Fibroblast of skin of left biceps (primary cell): ENCODE measurements at regions not wholly inside any gene's neighbourhood (a gene's known extent, or its start where the extent isn't known, plus 50 kb on each side); places are given as distances from the start of the nearest gene placed in this dataset.
"Not testable (repeated sequence)": the region's sequence is repeated elsewhere in the genome, so short reads cannot be mapped to it uniquely, and the experiment has no call there.

Experiments used
- DNase-seq, 2 experiments: peaks; one replicate each; pipeline ENCODE4 v3.0.0-alpha.2; 2013; ENCODE audit warnings: low read depth in 2 of 2

DNA sequence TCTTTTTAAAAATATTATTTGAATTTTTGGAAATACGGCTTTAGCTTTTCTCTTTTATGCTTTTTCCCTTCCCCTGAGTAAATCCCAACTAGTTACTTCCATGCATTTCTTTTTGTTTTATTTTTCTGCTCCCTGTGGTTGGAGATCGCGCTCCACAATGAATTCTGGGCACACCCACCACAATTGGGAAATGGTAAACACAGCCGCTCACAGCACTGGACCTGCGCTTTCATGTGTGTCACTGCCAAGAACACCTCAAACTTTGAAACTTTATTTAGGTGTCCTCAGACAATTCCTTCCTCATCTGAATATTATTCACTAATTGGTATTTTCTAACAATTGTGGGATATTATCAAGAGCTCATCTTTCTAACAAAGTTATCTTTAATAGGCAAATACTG, 82.8 kb upstream of the TMEM18 start:
- no peak for DNase-seq

DNA sequence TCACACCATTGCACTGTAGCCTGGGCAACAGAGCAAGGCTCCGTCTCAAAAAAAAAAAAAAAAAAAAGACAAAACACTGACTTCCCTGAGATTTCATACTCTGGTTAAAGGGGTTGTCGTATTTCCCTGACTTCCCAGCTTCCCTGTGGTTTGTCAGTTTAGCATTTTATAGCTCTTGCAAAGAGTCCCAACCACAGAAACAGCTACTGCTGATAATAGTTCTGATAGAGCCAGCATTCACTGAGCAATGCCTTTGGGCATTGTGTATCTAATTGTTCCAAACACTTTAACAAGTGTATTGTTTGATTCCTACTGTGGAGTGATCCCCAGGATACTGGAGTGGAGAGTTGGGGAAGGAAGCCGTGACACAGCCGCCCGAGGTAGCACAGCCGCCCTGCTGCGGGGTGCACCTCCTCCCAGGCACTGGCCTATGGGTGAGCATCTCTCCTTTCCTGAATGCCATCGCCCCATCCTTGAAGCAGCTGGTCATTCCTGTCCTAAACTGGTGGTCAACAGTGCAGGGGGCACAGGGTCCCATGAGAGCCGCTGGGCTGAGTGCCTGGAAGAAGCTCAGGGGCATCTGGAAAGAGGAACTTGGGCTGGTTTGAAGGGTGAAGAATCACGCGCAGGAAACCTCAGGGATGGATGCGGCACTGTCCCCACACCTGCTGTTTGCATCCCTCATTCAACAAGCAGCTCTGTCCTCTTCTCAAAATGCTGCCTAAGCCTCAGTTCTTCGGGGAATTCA, 81.0 kb upstream of the TMEM18 start:
- no peak for DNase-seq

DNA sequence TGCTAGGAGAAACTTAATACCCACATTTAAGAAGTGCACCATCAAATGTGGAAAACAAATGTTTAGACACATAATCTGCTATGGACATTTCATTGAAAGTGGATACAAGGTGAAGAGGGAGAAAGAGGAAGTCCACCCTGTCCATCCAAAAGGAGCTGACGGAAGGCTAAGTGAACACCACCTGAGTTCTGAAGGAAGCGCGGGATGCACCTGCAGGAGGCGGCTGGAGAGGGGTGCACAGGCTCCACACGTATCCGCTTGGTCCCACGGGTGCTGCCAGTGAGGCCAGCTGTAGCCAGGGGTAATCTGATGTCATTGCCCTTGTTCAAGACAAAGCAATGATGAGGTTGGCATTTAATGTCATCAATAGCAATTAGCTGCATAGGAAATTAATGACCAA, 75.9 kb upstream of the TMEM18 start:
- no peak for DNase-seq

DNA sequence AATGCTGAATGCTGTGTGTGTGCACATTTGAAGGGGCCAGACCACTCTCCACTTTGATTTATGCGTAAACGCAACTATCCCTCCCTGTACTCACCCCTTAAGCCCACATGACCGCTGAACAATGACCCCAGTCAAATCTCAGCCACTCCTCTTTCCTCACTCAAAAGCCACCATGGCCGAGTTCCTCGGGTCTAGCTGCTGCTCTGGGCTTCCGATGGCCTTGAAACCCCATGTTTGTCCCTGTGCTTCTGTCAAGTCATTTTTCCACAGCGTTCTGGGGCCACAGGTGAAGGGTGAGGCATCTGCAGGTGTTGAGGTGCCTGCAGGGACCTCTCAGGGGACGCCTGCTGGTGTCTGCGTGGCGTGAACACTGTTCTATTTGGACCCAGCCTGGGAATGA, 74.3 kb upstream of the TMEM18 start:
- DNase-seq: no peak

DNA sequence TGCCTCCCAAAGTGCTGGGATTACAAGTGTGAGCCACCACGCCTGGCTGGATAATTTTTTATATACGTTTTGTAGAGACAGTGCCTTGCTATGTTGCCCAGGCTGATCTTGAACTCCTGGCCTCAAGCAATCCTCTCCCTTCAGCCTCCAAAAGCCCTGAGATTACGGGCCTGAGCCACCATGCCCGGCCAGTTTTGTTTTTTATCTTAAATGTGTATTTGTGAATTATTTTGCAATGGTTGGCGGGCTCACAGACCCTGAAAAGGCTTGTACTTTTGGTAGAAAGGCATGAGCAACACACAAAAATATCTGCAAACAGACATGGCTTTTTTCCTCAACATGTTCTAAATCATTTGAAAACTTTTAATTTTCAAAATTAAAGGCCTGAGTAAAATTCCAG, 73.4 kb upstream of the TMEM18 start:
- no peak for DNase-seq

DNA sequence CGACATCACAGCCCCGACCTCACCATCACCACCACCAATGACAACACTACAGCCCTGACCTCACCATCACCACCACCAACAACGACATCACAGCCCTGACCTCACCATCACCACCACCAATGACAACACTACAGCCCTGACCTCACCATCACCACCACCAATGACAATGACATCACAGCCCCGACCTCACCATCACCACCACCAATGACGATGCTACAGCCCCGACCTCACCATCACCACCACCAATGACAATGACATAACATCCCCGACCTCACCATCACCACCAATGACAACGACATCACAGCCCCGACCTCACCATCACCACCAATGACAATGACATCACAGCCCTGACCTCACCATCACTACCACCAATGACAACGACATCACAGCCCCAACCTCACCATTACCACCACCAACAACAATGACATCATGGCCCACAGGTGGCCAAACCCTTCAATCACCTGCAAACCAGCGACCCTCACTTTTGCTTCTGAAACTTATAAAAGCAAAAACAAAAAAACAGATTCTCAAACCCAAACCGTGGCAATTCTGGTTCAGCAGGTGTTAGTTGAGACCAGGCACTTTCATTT, 70.7 kb upstream of the TMEM18 start:
- no peak for DNase-seq

DNA sequence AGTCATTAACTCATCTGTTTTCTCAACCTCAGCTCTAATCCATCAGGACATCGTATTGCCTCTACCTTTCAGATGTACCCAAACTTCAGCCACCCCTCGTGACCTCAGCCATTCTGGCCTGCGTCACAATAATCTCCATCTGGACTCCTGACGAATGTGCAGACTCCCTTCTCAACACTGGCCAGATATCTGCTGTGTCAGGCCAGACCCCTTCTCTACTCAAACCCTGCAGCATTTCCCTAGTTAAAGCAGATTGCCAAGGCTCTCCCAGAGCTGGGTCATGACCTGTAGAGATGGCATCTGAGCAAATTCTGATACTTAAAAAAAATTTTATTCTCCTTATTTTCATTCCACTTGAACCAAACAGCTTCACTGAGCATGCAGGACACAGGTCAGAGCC, 69.5 kb upstream of the TMEM18 start:
- DNase-seq: no peak

DNA sequence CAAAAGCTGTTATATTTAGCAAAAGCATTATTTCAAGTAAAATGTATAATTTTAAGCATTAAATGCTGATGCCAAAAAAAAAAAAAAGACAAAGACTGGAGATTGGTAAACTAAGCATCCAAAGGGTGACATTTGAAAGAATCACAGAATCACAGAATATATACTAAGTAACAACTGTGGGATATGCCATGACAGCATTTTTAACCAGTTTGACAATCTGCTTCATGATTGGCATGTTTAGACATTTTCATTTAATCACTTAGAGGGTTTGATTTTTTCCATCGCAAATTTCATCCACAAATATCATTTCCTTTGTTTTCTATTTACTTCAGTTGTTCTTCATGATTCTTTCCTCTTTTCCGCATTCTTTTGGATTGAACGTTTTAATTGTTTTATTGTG, 66.9 kb upstream of the TMEM18 start:
- DNase-seq: no peak

DNA sequence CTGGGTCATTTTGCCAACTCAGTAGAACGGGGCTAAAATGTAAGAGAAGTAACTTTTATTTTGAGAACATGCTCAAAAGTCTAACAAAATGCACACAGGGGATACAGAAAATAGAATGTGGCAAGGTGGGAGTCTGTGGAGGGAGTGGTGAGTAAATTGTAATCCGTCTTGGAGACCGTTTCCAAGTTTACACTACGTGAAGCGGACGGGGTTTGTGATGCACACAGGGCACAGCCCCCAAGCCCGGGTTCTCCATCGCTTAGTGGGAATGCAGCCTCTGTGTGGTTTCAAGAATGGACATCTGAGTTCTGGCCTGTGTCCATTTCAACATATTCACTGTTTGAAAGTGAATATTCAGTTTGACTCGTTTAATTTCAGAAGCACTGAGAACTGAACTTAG, 65.0 kb upstream of the TMEM18 start:
- no peak for DNase-seq

DNA sequence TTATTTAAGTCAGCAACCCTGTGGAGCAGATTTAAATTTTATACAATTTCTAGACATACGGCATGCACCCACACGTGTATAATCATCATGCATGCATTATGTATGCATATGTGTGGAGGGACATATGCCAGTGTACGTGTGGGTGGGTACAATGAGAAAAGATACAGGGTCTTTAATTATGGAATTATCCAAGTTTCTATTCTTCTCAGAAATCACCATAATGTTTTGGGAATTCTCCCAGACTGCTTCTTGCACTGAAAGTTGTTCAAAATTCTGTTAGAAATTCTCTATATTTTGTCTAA, 63.9 kb upstream of the TMEM18 start:
- DNase-seq: no peak

DNA sequence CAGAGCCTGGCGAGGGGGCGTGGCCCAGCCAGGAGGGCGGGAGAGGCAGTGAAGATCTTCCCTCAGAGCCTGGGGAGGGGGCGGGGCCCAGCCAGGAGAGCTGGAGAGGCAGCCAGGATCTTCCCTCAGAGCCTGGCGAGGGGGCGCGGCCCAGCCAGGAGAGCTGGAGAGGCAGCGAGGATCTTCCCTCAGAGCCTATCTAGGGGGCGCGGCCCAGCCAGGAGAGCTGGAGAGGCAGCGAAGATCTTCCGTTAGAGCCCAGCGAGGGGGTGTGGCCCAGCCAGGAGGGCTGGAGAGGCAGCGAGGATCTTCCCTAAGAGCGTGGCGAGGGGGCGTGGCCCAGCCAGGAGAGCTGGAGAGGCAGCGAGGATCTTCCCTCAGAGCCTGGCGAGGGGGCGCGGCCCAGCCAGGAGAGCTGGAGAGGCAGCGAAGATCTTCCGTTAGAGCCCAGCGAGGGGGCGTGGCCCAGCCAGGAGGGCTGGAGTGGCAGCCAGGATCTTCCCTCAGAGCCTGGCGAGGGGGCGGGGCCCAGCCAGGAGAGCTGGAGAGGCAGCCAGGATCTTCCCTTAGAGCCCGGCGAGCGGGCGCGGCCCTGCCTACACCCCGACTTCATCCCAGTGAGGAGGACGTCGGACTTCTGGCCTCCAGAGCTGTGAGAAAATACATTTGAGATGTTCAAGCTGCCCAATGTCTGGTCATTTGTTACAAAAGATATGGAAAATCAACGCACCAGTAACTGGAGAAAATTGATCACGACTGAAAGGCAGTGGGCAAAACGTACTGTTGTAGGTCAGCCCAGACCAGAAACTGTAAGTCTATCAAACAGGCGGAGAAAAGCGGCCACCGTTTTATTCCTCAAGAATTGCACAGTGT, 63.4 kb upstream of the TMEM18 start:
- DNase-seq: peak; percentile 81 to 89

DNA sequence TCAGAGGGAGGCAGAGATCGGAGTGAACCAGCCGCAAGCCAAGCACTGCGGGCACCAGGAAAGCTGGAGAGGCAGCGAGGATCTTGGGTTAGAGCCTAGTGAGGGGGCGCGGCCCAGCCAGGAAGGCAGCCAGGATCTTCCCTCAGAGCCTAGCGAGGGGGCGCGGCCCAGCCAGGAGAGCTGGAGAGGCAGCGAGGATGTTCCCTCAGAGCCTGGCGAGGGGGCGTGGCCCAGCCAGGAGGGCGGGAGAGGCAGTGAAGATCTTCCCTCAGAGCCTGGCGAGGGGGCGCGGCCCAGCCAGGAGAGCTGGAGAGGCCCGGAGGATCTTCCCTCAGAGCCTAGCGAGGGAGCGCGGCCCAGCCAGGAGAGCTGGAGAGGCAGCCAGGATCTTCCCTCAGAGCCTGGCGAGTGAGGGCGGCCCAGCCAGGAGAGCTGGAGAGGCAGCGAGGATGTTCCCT, 62.7 kb upstream of the TMEM18 start:
- not testable (repeated sequence) for DNase-seq

DNA sequence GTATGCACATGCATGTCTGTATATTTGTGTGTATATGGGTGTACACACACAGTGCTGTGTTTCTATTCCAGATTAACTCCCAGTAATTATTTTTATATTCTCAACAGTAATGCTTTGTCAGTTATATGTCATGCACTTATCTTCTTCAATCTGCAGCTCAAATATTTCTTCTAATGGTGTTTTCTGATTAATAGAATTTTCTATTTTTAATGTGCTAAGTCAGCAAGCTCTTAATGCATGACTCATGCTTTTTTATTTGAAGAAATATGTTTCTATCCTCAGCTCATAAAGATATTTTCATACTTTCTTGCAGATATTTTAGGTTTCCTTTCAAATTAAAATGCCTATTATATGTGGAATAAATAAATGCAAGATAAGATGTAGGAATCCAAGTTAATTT, 59.7 kb upstream of the TMEM18 start:
- no peak for DNase-seq

DNA sequence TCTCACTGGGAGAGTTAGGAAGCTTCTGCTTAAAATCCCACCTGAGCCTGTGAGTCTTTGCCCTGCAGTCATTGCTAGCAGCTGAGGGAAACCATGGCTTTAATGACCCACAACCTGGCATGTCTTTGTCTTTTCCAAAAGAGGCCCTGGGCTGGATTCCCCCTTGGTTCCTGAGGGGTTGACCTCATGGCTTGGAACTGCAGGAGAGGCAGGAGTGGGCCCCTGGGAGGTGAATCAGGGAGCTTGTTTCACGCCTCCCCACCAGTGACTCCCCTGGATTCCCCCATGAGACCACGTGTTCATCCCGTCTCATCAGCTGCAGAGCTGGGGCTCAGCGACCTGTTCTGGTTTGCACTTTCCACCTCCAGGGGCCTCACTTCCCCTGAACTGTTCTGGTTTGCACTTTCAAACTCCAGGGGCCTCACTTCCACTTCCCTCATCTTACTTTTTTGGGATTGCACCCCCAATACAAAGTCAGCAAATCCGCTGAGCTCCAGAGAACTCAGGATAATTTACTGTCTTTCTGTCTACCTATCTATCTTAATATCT, 58.5 kb upstream of the TMEM18 start:
- DNase-seq: no peak

DNA sequence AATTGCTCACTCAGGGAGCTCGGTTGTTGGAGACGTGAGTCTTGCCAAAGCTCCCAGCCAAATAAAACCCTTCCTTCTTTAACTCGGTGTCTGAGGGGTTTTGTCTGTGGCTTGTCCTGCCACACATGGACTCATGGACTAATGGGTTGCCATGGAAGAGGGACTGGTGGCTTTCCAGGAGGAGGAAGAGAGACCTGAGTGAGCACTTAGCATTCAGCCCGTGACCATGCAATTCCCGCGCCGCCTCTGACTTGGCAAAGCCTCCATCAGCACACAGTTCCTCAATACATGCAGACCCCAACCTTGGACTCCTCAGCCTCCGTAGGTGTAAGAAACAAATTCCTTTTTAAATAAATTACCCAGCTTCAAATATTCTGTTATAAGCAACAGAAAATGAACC, 57.3 kb upstream of the TMEM18 start:
- DNase-seq: no peak

DNA sequence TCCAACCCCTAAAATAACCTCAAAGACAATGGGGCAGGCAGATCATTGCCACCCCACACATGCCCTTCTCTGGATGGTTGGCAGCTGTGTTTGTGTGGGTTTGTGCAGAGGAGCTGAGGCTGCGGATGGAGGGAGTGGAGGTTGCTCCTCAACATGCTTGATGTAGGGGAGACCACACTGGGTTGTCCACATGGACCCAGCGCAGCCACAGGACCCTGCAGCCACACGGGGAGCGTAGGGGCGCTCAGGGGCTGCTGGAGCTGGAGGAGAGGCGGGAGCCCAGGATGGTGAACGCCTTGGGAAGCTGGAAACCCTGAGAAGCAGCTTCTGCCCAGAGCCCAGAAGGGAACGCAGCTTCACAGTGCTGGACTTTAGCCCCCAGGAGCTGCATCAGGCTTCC, 56.3 kb upstream of the TMEM18 start:
- no peak for DNase-seq

DNA sequence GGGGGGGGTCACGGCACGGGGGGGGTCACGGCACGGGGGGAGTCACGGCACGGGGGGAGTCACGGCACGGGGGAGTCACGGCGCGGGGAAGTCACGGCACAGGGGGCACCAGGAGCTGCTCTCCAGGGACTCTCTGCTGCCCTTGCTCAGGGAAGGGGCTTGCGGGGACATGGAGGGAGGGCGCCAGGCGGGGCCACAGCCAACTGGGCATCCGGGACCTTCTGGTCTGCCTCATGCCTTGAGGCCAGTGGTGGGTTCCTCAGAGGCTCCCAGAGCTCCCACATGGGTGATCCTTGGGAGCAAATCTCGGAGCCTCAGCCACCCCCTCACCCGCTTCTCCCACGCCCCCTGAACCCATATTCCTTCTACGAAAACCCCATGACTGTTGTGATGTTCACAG, 55.8 kb upstream of the TMEM18 start:
- DNase-seq: no peak

DNA sequence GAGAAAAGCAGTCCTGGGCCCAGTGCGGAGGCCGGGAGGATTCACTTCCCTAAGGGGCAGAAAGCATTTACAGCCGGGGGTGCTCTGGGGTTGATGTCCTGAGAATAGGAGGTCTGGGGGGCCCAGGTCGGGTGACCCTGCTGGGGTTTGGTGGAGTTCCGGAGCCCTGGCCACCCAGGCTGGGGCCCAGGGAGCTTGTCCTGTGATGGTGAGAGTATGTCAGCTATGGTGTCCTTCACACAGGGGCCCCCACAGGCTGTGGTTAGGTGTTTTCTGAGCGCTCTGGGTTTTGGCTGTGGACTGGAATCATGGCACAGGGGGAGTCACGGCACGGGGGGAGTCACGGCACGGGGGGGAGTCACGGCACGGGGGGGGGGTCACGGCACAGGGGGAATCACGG, 54.5 kb upstream of the TMEM18 start:
- no peak for DNase-seq

DNA sequence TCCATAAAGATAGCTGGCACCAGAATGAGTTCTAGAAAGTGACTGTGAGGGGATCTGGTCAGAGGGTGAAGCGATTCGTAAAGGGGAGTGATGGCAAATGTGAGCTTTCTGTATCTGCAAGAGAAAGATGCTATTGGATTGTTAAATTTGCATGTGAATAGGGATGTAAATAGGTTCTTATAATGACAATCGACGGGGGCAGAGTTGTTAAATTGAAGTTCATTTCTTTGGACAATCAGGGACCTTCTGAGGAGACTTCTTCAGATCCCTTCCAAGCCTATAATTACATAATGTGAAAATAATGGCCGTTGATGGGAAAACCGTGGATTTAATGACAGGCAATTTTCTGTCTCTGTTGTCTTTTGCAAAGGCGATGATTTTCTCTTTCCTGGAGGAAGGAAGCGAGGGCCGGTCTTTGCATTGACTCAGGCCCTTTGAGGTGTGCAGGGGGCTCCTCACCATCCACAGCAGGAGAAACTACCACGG, 52.2 kb upstream of the TMEM18 start:
- DNase-seq: no peak

DNA sequence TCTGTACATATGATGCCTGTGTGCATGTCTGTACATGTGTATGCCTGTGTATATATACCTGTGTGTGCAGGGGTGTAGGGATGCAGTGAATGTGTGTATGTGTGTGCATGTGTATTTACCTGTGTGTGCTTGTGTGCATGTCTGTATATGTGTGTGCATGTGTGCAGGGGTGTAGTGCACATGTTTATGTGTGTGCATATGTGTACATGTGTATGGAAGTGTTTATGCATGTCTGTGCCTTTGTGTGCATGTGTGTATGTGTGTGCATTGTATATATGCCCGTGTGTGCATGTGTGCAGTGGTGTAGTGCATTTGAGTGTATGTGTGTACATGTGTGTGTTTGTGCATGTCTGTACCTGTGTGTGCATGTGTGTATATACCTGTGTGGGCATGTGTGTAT, 51.0 kb upstream of the TMEM18 start:
- no peak for DNase-seq

DNA sequence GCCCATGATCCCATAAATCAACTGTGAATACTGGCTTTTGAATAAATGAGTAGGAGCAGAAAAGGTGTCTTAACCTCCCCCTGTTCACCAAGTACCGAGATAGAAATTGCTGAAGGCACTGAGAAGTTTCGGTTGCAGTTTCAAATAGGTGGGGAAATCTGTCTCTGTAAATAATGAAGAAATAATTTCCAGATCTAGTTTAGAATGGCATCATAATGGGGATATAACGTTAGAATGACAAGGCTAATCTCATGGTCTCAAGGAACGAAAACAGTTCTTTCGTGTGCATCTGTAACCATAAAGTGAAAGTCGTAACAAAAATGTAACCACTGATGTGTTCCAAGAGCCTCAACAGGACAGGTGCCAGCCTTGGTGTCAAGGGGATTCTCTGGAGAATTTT, 49.9 kb upstream of the TMEM18 start:
- DNase-seq: no peak
